Trophoblast cell (in vitro differentiated cells and primary cell): ENCODE measurements at regions not wholly inside any gene's neighbourhood (a gene's known extent, or its start where the extent isn't known, plus 50 kb on each side); places are given as distances from the start of the nearest gene placed in this dataset.

Experiments
- DNase-seq, 2 donors: peaks; one replicate each; pipeline ENCODE4 v3.0.0-alpha.2; 2016
- H2AFZ ChIP-seq: 2 replicates; pipeline ENCODE4 v1.6.1; 2013; ENCODE audit warnings: low read length, moderate library complexity, mild to moderate bottlenecking; ENCODE audit not compliant: insufficient read depth, poor library complexity
- H2AK5ac ChIP-seq: 2 replicates; pipeline ENCODE4 v1.6.1; 2013; ENCODE audit warnings: mild to moderate bottlenecking, low read length
- H2BK120ac ChIP-seq: 2 replicates; pipeline ENCODE4 v1.6.1; 2013; ENCODE audit warnings: low read length, mild to moderate bottlenecking, moderate library complexity; ENCODE audit not compliant: insufficient read depth, poor library complexity
- H2BK12ac ChIP-seq: 2 replicates; pipeline ENCODE4 v1.6.1; 2013; ENCODE audit warnings: mild to moderate bottlenecking, low read length, moderate library complexity
- H2BK5ac ChIP-seq: 2 replicates; pipeline ENCODE4 v1.6.1; 2013; ENCODE audit warnings: low read length, low read depth, moderate library complexity, mild to moderate bottlenecking; ENCODE audit not compliant: poor library complexity
- H3K14ac ChIP-seq: 2 replicates; pipeline ENCODE4 v1.6.1; 2013; ENCODE audit warnings: mild to moderate bottlenecking, low read length
- H3K18ac ChIP-seq: 2 replicates; pipeline ENCODE4 v1.6.1; 2013; ENCODE audit warnings: mild to moderate bottlenecking, low read length
- H3K23ac ChIP-seq: 2 replicates; pipeline ENCODE4 v1.6.1; 2013; ENCODE audit warnings: low read length
- H3K27ac ChIP-seq: 2 replicates; pipeline ENCODE4 v1.5.1; 2013; ENCODE audit warnings: low read depth, mild to moderate bottlenecking, inconsistent platforms, low read length, moderate library complexity
- H3K27me3 ChIP-seq: 2 replicates; pipeline ENCODE4 v1.6.1; 2013; ENCODE audit warnings: inconsistent platforms, mild to moderate bottlenecking, low read length, moderate library complexity; ENCODE audit not compliant: insufficient read depth
- H3K36me3 ChIP-seq, 2 experiments: 1 replicate in 1 of 2; 2 replicates in 1 of 2; pipeline ENCODE4 v1.6.1; 2013; ENCODE audit warnings: low read length in 2 of 2, mild to moderate bottlenecking in 2 of 2, moderate library complexity in 1 of 2; ENCODE audit not compliant: insufficient read depth in 2 of 2, control insufficient read depth in 1 of 2
- H3K4ac ChIP-seq: 2 replicates; pipeline ENCODE4 v1.6.1; 2013; ENCODE audit warnings: low read depth, mild to moderate bottlenecking, low read length, moderate library complexity
- H3K4me1 ChIP-seq, 2 experiments: 1 replicate in 1 of 2; 2 replicates in 1 of 2; pipeline ENCODE4 v1.6.1; 2013; ENCODE audit warnings: low read length in 2 of 2, mild to moderate bottlenecking in 2 of 2, moderate library complexity in 1 of 2; ENCODE audit not compliant: insufficient read depth in 2 of 2, control insufficient read depth in 1 of 2
- H3K4me2 ChIP-seq: 2 replicates; pipeline ENCODE4 v1.6.1; 2013; ENCODE audit warnings: inconsistent platforms, mild to moderate bottlenecking, low read length, moderate library complexity
- H3K4me3 ChIP-seq: 2 replicates; pipeline ENCODE4 v1.5.1; 2013; ENCODE audit warnings: mild to moderate bottlenecking, low read depth, low read length, inconsistent platforms
- H3K79me1 ChIP-seq: one replicate; pipeline ENCODE4 v1.6.1; 2013; ENCODE audit warnings: low read length
- H3K79me2 ChIP-seq: 2 replicates; pipeline ENCODE4 v1.6.1; 2013; ENCODE audit warnings: low read length, mild to moderate bottlenecking; ENCODE audit not compliant: control insufficient read depth, insufficient read depth, poor library complexity
- H3K9ac ChIP-seq: 2 replicates; pipeline ENCODE4 v1.6.1; 2013; ENCODE audit warnings: mild to moderate bottlenecking, low read length
- H3K9me3 ChIP-seq: 2 replicates; pipeline ENCODE4 v1.6.1; 2013; ENCODE audit warnings: low read depth, mild to moderate bottlenecking, control low read depth, inconsistent platforms, low read length; ENCODE audit not compliant: insufficient read depth
- H4K12ac ChIP-seq: 2 replicates; pipeline ENCODE4 v1.6.1; 2013; ENCODE audit warnings: low read depth, mild to moderate bottlenecking, low read length, moderate library complexity
- H4K8ac ChIP-seq: 2 replicates; pipeline ENCODE4 v1.6.1; 2013; ENCODE audit warnings: low read depth, mild to moderate bottlenecking, low read length, moderate library complexity
- H4K91ac ChIP-seq: one replicate; pipeline ENCODE4 v1.6.1; 2013; ENCODE audit warnings: low read depth, mild to moderate bottlenecking, low read length, moderate library complexity
- WGBS: extraction: QIAGEN DNeasy Blood & Tissue Kit; methylation state at CpG from one replicate; pipeline ENCODE4 v1.1.7; 2013; ENCODE audit warnings: missing lambda C conversion rate; ENCODE audit not compliant: insufficient read length, insufficient coverage; ENCODE audit errors: extremely low coverage; 5-methylcytosine and 5-hydroxymethylcytosine counted together

GRCh38 chr2:205911306-205911705 lies 174.7 kb downstream of the INO80D start:
- Histone ChIP-seq H3K4ac (no peak overlapping the region), H3K4me3 (no peak overlapping the region), H3K27me3 (no peaks in the 10 kb centered on the region), H2AK5ac (no peak overlapping the region), H3K79me1 (no peaks in the 10 kb centered on the region), H4K91ac (no peak overlapping the region), H4K8ac (no peak overlapping the region), H4K12ac (no peak overlapping the region), H2BK5ac (no peak overlapping the region), H2BK12ac (no peak overlapping the region), H3K9me3 (no peaks in the 10 kb centered on the region), H3K14ac (no peak overlapping the region), H3K4me2 (no peak overlapping the region), H3K18ac (no peak overlapping the region), H3K36me3 (no peaks in the 10 kb centered on the region), H3K23ac (no peak overlapping the region), H3K9ac (no peak overlapping the region), H3K79me2 (no peaks in the 10 kb centered on the region), H2BK120ac (no peak overlapping the region), H2AFZ (no peak overlapping the region), H3K4me1 (no peaks in the 10 kb centered on the region), H3K27ac (no peak overlapping the region)
- WGBS: no CpG with 5 or more reads among the region's 2 CpGs
- DNase-seq: no peak

GRCh38 chr2:205909184-205909572 lies 176.8 kb downstream of the INO80D start:
- no peak overlapping the region for H3K14ac ChIP-seq
- H3K18ac ChIP-seq: no peak overlapping the region
- H3K4me1 ChIP-seq: no peaks in the 10 kb centered on the region
- H3K79me2 ChIP-seq: no peaks in the 10 kb centered on the region
- no peak overlapping the region for H2AK5ac ChIP-seq
- no peak overlapping the region for H3K9ac ChIP-seq
- H4K12ac ChIP-seq: no peak overlapping the region
- no peak overlapping the region for H2BK12ac ChIP-seq
- no peaks in the 10 kb centered on the region for H3K36me3 ChIP-seq
- no peak overlapping the region for H4K91ac ChIP-seq
- no peak overlapping the region for H4K8ac ChIP-seq
- no peak for DNase-seq
- no peak overlapping the region for H2AFZ ChIP-seq
- H3K4ac ChIP-seq: no peak overlapping the region
- WGBS: no CpG with 5 or more reads among the region's 6 CpGs
- no peak overlapping the region for H3K4me3 ChIP-seq
- H2BK5ac ChIP-seq: no peak overlapping the region
- H3K79me1 ChIP-seq: no peaks in the 10 kb centered on the region
- no peak overlapping the region for H3K27ac ChIP-seq
- H3K4me2 ChIP-seq: no peak overlapping the region
- no peaks in the 10 kb centered on the region for H3K27me3 ChIP-seq
- no peaks in the 10 kb centered on the region for H3K9me3 ChIP-seq
- H2BK120ac ChIP-seq: no peak overlapping the region
- no peak overlapping the region for H3K23ac ChIP-seq

- no peak overlapping the region for H3K27ac ChIP-seq
- no peaks in the 10 kb centered on the region for H3K27me3 ChIP-seq
- DNase-seq: no peak
- H2BK120ac ChIP-seq: no peak overlapping the region
- no peak overlapping the region for H3K4me2 ChIP-seq
- no peaks in the 10 kb centered on the region for H3K79me2 ChIP-seq
- no peak overlapping the region for H3K14ac ChIP-seq
- no peak overlapping the region for H3K23ac ChIP-seq
- no peak overlapping the region for H2AK5ac ChIP-seq
- WGBS: no CpG with 5 or more reads among the region's 16 CpGs
- peak overlapping the region; percentile 49 for H3K9ac ChIP-seq
- no peak overlapping the region for H3K4ac ChIP-seq
- H2BK5ac ChIP-seq: no peak overlapping the region
- H4K91ac ChIP-seq: no peak overlapping the region
- H2BK12ac ChIP-seq: no peak overlapping the region
- no peak overlapping the region for H2AFZ ChIP-seq
- H3K4me3 ChIP-seq: no peak overlapping the region
- H3K9me3 ChIP-seq: no peaks in the 10 kb centered on the region
- no peak overlapping the region for H3K18ac ChIP-seq
- H4K8ac ChIP-seq: no peak overlapping the region
- no peaks in the 10 kb centered on the region for H3K79me1 ChIP-seq
- H3K36me3 ChIP-seq: no peaks in the 10 kb centered on the region
- no peak overlapping the region for H4K12ac ChIP-seq
- no peaks in the 10 kb centered on the region for H3K4me1 ChIP-seq
Measured at GRCh38 chr2:205908212-205909183, 177.5 kb downstream of the INO80D start.

- Histone ChIP-seq H2AK5ac (no peak overlapping the region), H3K4me2 (no peak overlapping the region), H3K23ac (no peak overlapping the region), H3K36me3 (no peaks in the 10 kb centered on the region), H3K27me3 (no peaks in the 10 kb centered on the region), H2AFZ (no peak overlapping the region), H3K79me2 (no peaks in the 10 kb centered on the region), H2BK12ac (no peak overlapping the region), H3K4me3 (no peak overlapping the region), H3K79me1 (no peaks in the 10 kb centered on the region), H2BK5ac (no peak overlapping the region), H3K9me3 (no peaks in the 10 kb centered on the region), H3K4ac (no peak overlapping the region), H3K27ac (no peak overlapping the region), H4K91ac (no peak overlapping the region), H3K9ac (no peak overlapping the region), H4K12ac (no peak overlapping the region), H3K14ac (no peak overlapping the region), H3K4me1 (no peaks in the 10 kb centered on the region), H4K8ac (no peak overlapping the region), H2BK120ac (no peak overlapping the region), H3K18ac (no peak overlapping the region)
- DNase-seq: no peak
- no CpG with 5 or more reads among the region's 7 CpGs for WGBS
Measured at GRCh38 chr2:205906419-205906818, 179.6 kb downstream of the INO80D start.
